Memory B cell (primary cell): ENCODE measurements at regions not wholly inside any gene's neighbourhood (a gene's known extent, or its start where the extent isn't known, plus 50 kb on each side); places are given as distances from the start of the nearest gene placed in this dataset.

Experiments
- ATAC-seq: fragments of 150-1000 bp; cut with Tn5 transposase; 2 replicates; pipeline ENCODE4 v1.10.0; 2021; ENCODE audit warnings: low read depth, mild to moderate bottlenecking, moderate library complexity
- DNase-seq, 2 donors: peaks; one replicate each; pipeline ENCODE4 v3.0.0; 2022; ENCODE audit warnings: low spot score in 2 of 2
- H3K27ac Mint-ChIP-seq: one replicate; pipeline ENCODE4 v1.8.0; 2022; ENCODE audit warnings: mild to moderate bottlenecking, moderate library complexity, mixed read lengths
- H3K27me3 Mint-ChIP-seq: one replicate; pipeline ENCODE4 v1.8.0; 2022; ENCODE audit warnings: mixed read lengths
- H3K36me3 Mint-ChIP-seq: one replicate; pipeline ENCODE4 v1.8.0; 2022; ENCODE audit warnings: mild to moderate bottlenecking, mixed read lengths
- H3K4me1 Mint-ChIP-seq: one replicate; pipeline ENCODE4 v1.8.0; 2022; ENCODE audit warnings: mixed read lengths
- H3K4me3 Mint-ChIP-seq: one replicate; pipeline ENCODE4 v1.8.0; 2022; ENCODE audit warnings: mild to moderate bottlenecking, moderate library complexity, mixed read lengths
- H3K9me3 Mint-ChIP-seq: one replicate; pipeline ENCODE4 v1.8.0; 2022; ENCODE audit warnings: mixed read lengths

DNA sequence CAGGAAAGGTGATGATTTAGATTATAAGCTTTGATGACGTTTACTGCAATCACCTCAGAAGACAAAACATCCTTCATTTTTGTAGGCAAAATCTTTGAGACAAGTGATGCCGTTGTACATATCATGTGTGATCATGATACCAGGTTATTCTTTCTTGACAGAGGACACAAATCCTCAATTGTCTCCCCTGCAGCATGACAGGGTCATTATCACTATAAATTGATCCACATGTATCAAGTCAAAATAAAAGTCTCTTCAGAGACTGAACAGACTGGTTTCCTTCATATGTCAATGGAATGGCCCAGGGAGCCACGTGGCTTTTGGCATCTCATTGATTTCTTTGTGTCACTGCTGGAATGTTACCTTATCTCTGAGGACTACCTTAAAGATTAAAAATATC is 995.7 kb downstream of the FLRT2 start:
- Mint-ChIP-seq H3K36me3 (no peaks in the 10 kb centered on the region), H3K4me1 (no peaks in the 10 kb centered on the region), H3K4me3 (no peak overlapping the region), H3K27me3 (no peaks in the 10 kb centered on the region), H3K27ac (no peak overlapping the region), H3K9me3 (peaks cover 2% of the 10 kb centered on the region)
- DNase-seq (no peak), ATAC-seq (no peak)

DNA sequence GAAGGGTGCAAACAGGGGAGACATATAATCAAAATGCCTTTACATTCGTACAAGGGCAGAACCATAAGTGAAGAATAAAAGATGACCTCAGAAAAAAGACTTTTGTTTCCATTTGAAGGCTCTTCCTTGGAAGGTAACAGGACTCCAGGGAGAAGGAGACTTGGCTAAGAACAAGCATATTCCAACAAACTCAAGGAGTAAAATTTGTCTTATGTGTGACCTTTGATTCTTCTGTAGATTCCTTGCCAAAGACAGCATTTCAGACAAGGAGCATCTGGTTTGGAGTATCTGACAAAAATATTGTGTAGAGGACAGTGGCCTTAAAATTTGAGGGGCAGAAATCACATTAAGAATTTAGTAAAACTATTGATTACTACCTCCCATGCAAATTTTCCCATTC is 991.9 kb downstream of the FLRT2 start:
- Mint-ChIP-seq H3K4me1 (no peaks in the 10 kb centered on the region), H3K4me3 (no peak overlapping the region), H3K27me3 (no peaks in the 10 kb centered on the region), H3K27ac (no peak overlapping the region), H3K9me3 (peaks cover 5% of the 10 kb centered on the region), H3K36me3 (no peaks in the 10 kb centered on the region)
- no peak for ATAC-seq
- DNase-seq: no peak

DNA sequence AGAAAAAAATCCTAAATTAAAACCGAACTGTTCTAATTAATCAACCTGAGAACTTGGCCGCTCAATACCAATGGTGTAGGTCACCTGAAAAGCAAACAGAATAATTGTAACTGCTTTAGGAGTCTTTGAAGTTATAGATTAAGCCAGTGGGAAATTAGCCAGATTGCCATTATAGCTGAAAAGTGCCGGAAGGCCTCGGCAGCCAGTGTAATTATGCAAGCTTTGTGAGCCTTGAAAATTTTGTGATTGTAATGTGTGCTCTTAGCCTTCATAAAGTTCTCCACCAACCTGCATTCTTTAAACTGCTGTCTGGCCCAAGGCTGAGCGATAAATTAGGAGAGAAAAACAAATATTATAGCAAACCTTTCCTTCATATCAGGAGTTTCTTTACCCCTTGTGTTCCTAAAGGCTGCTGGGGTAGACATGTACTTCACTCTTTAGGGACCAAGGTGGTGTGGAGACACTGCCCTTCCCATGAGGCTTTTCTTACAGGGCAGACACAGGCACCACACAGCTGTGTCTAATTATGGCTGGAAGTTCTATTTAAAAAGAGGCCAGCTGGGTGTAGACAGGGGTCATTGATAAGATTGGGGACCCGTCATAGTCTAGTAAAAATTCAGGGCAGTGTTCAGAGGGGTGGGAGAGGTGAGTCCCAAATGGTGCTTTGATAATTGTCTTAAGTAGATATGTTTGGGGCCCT is 991.2 kb downstream of the FLRT2 start:
- no peaks in the 10 kb centered on the region for H3K36me3 Mint-ChIP-seq
- H3K27me3 Mint-ChIP-seq: no peaks in the 10 kb centered on the region
- H3K4me1 Mint-ChIP-seq: no peaks in the 10 kb centered on the region
- H3K4me3 Mint-ChIP-seq: no peak overlapping the region
- ATAC-seq: no peak
- no peak for DNase-seq
- peaks cover 6% of the 10 kb centered on the region for H3K9me3 Mint-ChIP-seq
- no peak overlapping the region for H3K27ac Mint-ChIP-seq

DNA sequence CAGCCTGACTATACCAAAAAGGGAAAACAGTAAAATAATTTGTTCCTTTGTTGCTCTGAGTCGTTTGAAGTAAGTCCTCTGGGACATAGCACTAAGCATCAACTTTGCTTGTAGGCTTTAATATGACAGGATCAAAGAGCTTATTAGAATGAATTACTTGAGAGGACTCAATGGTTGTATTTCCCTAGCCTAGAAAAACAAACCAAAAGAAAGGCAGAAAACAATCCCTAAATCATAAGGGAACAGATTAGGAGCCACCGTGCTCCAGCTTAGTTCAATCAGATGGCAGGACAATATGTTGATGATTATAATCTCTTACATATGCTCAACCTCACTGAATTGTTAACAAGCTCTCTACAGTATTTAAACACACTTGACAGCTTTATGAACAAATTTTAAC is 988.4 kb downstream of the FLRT2 start:
- H3K27me3 Mint-ChIP-seq: no peaks in the 10 kb centered on the region
- H3K36me3 Mint-ChIP-seq: no peaks in the 10 kb centered on the region
- no peaks in the 10 kb centered on the region for H3K4me1 Mint-ChIP-seq
- no peak overlapping the region for H3K4me3 Mint-ChIP-seq
- peaks cover 11% of the 10 kb centered on the region for H3K9me3 Mint-ChIP-seq
- DNase-seq (no peak), ATAC-seq (no peak)
- H3K27ac Mint-ChIP-seq: no peak overlapping the region

DNA sequence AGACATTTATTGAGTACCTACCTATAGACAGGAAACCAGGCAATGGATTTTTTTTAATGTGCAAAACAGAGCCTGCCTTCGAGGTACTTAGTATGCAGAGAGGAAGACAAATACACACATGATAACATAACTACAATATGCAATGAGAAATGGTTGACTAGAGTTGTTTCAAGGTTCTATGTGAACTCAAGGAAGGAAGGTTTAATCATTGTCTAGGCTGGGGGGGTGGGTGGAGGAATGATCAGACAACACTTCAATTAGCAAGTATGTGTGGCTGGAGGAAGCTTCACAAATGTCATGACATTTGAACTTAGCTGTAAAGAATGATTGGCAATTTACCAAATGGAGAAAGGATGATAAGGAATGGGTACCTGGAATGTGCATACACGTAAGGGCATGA is 985.3 kb downstream of the FLRT2 start:
- DNase-seq (no peak), ATAC-seq (no peak)
- Mint-ChIP-seq H3K27ac (no peak overlapping the region), H3K36me3 (no peaks in the 10 kb centered on the region), H3K27me3 (no peaks in the 10 kb centered on the region), H3K9me3 (peaks cover 10% of the 10 kb centered on the region), H3K4me1 (no peaks in the 10 kb centered on the region), H3K4me3 (no peak overlapping the region)

DNA sequence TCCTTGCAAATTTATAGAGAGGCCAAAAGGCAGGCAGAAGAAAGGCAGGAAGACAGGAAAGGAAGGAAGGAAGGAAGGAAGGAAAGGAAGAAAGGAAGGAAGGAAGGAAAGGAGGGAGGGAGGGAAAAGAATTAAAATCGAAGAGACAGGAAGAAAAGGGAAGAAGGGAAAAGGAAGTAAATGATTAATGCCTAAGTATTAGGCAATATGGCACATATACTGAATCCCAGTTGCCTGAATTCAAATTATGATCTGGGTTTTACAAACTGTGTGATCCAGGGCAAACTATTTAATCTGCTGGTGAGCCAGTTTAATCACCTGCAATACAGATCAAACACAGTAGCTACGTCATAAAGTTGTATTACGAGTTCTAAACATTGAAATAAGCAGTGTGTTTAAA is 983.6 kb downstream of the FLRT2 start:
- ATAC-seq: no peak
- no peak overlapping the region for H3K4me3 Mint-ChIP-seq
- H3K27me3 Mint-ChIP-seq: no peaks in the 10 kb centered on the region
- H3K4me1 Mint-ChIP-seq: no peaks in the 10 kb centered on the region
- H3K36me3 Mint-ChIP-seq: no peaks in the 10 kb centered on the region
- DNase-seq: no peak
- H3K27ac Mint-ChIP-seq: no peak overlapping the region
- peaks cover 7% of the 10 kb centered on the region for H3K9me3 Mint-ChIP-seq

DNA sequence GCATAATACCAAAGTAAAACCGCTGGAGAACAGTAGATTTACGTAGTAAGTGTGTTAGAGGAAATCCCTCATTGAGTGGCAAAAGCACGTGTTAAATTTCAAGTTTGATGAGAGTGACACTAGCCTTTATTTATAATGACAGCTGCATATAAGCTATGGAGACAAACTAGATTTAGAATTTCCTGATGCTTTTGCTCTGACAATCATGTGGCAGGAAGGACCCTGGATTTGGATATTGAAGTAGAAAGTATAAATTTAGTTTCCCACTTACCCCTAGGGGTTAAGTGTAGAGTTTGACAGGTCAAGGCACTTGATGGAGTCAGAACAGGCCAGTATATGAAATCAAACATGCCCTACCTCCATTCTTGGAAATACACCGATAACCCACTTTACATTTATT is 983.1 kb downstream of the FLRT2 start:
- Mint-ChIP-seq H3K9me3 (peaks cover 7% of the 10 kb centered on the region), H3K27ac (no peak overlapping the region), H3K27me3 (no peaks in the 10 kb centered on the region), H3K36me3 (no peaks in the 10 kb centered on the region), H3K4me3 (no peak overlapping the region), H3K4me1 (no peaks in the 10 kb centered on the region)
- ATAC-seq (no peak), DNase-seq (no peak)

DNA sequence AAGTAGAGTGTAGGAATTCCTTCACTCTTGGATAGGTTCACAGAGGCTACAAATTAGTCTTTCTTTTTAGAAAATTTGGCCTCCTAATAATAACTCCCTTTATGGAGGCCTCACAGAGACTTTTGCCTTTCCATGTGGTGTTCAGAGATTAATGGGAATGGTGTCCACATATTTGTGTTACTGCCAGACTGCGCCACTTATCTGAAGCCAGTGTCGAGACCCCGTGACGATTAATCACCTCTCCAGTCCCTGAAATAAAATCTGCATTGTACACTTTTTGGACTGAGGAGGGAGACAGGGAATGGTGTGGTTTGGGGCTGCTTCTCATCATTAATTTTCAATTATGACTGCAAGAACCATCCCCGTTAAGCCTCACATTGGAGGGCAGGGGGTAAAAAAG is 980.5 kb downstream of the FLRT2 start:
- Mint-ChIP-seq H3K4me1 (no peaks in the 10 kb centered on the region), H3K36me3 (no peaks in the 10 kb centered on the region), H3K27me3 (no peaks in the 10 kb centered on the region), H3K27ac (no peak overlapping the region), H3K4me3 (no peak overlapping the region), H3K9me3 (peaks cover 5% of the 10 kb centered on the region)
- no peak for ATAC-seq
- no peak for DNase-seq

DNA sequence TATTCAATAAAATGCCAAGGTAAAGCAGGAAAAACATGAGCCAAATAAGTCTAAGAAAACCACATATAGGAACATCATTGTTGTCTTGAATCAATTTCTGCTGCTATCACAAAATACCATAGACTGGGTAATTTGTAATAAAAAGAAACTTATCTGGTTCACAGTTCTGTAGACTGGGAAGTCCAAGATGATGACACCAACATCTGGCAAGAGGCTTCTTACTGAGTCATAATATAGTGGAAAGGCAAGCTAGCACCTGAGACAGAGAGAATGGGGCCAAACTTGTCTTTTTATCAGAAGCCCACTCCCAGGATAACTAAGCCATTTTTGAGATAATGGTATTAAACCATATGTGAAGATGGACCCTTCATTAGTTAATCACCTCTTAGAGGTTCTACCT is 975.9 kb downstream of the FLRT2 start:
- peaks cover 1% of the 10 kb centered on the region for H3K9me3 Mint-ChIP-seq
- no peaks in the 10 kb centered on the region for H3K4me1 Mint-ChIP-seq
- no peak overlapping the region for H3K27ac Mint-ChIP-seq
- no peaks in the 10 kb centered on the region for H3K36me3 Mint-ChIP-seq
- DNase-seq (no peak), ATAC-seq (no peak)
- no peaks in the 10 kb centered on the region for H3K27me3 Mint-ChIP-seq
- H3K4me3 Mint-ChIP-seq: no peak overlapping the region

DNA sequence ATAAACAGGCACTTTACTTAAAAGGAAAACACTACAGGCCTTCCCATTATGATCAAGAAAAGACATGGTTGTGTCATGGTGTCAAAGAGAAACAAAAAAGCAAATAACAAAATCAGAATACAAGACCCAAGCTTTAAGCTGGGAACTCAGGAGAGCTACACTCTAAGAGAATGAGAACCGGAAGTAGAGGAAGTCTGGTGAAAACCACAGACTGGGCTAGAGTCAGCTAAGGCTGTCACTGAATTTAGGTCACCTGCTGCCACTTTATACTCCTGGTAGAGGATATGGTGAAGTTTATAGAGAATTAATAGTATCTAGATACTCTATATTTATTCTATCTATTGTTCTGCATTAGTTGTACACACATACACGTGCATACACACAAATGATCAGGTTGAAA is 971.7 kb downstream of the FLRT2 start:
- Mint-ChIP-seq H3K9me3 (peaks cover 2% of the 10 kb centered on the region), H3K27ac (no peak overlapping the region), H3K4me1 (no peaks in the 10 kb centered on the region), H3K4me3 (no peak overlapping the region), H3K27me3 (no peaks in the 10 kb centered on the region), H3K36me3 (no peaks in the 10 kb centered on the region)
- DNase-seq: no peak
- ATAC-seq: no peak

DNA sequence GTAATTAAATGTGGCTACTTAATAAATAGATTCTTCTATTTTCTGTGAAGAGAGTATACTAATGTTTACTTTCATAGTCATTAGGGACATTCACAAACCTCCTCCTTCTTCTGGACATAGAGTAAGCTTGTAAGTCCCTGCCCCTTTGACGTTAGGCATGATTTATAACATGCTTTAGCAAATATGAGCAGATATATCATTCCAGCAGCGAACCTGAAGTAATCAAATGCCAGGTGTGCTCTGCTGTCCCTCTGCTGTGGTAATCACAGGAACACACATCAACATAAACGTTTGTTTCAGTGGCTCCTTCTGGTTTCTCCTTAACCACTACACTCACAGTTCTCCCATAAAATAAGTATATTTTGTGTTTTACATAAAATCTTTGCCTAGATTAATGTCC is 961.8 kb downstream of the FLRT2 start:
- DNase-seq (no peak), ATAC-seq (no peak)
- no peaks in the 10 kb centered on the region for H3K27me3 Mint-ChIP-seq
- peaks cover 4% of the 10 kb centered on the region for H3K9me3 Mint-ChIP-seq
- no peaks in the 10 kb centered on the region for H3K4me1 Mint-ChIP-seq
- H3K36me3 Mint-ChIP-seq: no peaks in the 10 kb centered on the region
- H3K27ac Mint-ChIP-seq: no peak overlapping the region
- no peak overlapping the region for H3K4me3 Mint-ChIP-seq

DNA sequence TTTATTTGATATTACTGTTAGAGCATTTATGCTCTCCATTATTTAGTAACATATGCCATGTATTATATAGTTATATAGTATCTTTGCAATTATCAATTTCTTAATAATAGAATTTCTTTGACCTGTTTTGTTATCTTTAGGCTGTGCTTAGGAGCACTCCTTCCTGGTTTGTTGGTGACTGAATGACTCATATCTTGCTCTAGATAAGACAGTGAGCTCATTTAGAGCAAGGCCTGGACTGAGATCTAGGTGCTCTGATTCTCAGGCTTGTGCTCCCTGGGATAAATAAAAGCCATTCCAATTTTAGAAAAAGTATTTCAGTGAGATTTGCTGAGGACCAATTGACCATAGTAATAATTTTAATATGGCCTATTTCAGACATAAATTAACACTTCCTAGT is 951.2 kb downstream of the FLRT2 start:
- no peaks in the 10 kb centered on the region for H3K4me1 Mint-ChIP-seq
- no peaks in the 10 kb centered on the region for H3K27me3 Mint-ChIP-seq
- no peak overlapping the region for H3K27ac Mint-ChIP-seq
- H3K4me3 Mint-ChIP-seq: no peak overlapping the region
- H3K36me3 Mint-ChIP-seq: no peaks in the 10 kb centered on the region
- no peak for DNase-seq
- peaks cover 7% of the 10 kb centered on the region for H3K9me3 Mint-ChIP-seq
- ATAC-seq: no peak

DNA sequence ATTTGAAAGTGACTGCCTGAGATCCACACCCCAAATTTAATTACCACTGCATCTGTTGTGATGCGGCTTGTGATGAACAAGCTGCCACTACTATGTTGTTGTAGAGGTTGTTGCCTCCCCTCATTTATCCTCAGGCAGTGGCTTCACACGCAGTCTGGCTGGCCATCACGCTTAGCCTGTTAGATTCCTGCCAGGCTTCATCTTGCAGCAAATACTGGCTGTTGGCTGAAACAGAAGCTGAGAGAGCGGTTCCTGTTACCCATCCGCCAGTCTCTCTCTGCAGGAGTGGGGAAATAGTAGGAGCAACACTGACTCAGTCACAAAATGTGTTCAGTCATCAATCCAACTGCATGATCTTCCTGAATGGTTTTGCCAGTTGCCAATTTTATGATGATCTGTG is 934.4 kb downstream of the FLRT2 start:
- peaks cover 9% of the 10 kb centered on the region for H3K9me3 Mint-ChIP-seq
- H3K4me1 Mint-ChIP-seq: no peaks in the 10 kb centered on the region
- H3K4me3 Mint-ChIP-seq: no peak overlapping the region
- no peaks in the 10 kb centered on the region for H3K27me3 Mint-ChIP-seq
- DNase-seq (no peak), ATAC-seq (no peak)
- H3K27ac Mint-ChIP-seq: no peak overlapping the region
- no peaks in the 10 kb centered on the region for H3K36me3 Mint-ChIP-seq

DNA sequence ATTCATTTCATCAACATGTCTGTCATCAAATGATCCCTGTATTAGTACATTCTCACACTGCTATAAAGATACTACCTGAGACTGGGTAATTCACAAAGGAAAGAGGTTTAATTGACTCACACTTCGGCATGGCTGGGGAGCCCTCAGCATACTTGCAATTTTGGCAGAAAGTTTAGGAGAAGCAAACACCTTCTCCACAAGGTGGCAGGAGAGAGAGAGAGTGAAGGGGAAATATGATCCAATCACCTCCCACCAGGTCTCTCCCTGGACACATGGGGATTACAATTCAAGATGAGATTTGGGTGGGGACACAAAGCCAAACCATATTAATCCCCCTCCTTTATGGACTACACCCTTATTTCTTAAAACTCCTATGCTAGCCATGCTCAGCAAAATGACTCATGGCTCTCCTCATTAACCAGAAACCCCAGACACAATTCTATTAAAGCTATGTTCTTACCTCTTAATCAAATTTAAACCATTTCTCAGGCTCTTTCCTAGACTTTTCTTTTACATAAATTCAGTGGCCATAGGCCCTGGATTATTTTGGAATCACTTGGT is 932.3 kb downstream of the FLRT2 start:
- H3K27me3 Mint-ChIP-seq: no peaks in the 10 kb centered on the region
- DNase-seq: no peak
- H3K4me3 Mint-ChIP-seq: no peak overlapping the region
- no peak for ATAC-seq
- H3K36me3 Mint-ChIP-seq: no peaks in the 10 kb centered on the region
- peaks cover 7% of the 10 kb centered on the region for H3K9me3 Mint-ChIP-seq
- H3K4me1 Mint-ChIP-seq: no peaks in the 10 kb centered on the region
- H3K27ac Mint-ChIP-seq: no peak overlapping the region

DNA sequence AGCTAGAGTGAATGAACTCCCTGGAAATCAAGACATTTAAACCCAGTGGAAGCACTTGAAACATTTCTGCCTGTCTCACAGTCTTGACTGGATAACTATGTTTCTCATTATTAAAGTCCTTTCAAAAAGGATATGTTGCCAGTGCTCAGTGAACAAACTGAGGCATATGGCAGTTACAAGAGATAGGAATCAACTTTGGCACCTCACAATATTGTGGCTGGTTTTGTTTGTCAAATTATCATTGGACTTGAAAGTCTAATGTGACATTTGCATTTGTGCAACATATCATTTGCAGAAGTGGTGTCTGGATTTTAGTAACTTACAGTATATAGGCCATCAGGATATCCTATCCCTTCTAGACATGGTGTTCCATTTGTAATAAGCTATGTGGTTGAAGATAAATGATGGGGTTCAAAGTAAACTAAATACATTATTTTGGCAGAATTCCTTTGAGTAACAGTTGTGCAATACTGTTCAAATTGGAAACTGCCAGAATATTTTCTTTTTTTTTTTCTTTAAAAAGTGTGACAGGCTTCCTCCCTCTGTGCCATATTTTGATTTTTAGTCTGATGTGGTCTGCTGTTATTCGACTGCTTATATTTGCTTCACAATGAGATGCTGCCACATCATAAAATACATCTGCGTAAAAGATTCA is 927.7 kb downstream of the FLRT2 start:
- ATAC-seq (no peak), DNase-seq (no peak)
- no peaks in the 10 kb centered on the region for H3K27me3 Mint-ChIP-seq
- H3K4me1 Mint-ChIP-seq: no peaks in the 10 kb centered on the region
- no peak overlapping the region for H3K4me3 Mint-ChIP-seq
- no peak overlapping the region for H3K27ac Mint-ChIP-seq
- no peaks in the 10 kb centered on the region for H3K36me3 Mint-ChIP-seq
- H3K9me3 Mint-ChIP-seq: no peaks in the 10 kb centered on the region
